K562 (cell line): ENCODE measurements at regions not wholly inside any gene's neighbourhood (a gene's known extent, or its start where the extent isn't known, plus 50 kb on each side); places are given as distances from the start of the nearest gene placed in this dataset.

Experiments
- ATAC-seq: fragments of 200-7000 bp; cut with Tn5 transposase; 3 replicates; pipeline ENCODE4 v1.9.1; 2020; ENCODE audit warnings: moderate library complexity
- BruUV-seq: library from RNA; stranded (reverse); fragments of 400-500 nt; replicated peaks from 2 replicates; lab custom pipeline; 2021; lab: Mats Ljungman, UMichigan
- CTCF ChIA-PET: fragments of 300-600 bp; formaldehyde crosslinking; extraction: SDS; loops from one replicate; lab custom pipeline; 2021; ENCODE audit warnings: low intra/inter-chr PET ratio; lab: Yijun Ruan, JAX
- POLR2A ChIA-PET: fragments of 300-600, 350-650 bp; sonication (Branson Sonifier 250); formaldehyde crosslinking; extraction: SDS; loops from one replicate; lab custom pipeline; 2021; ENCODE audit warnings: antibody characterized with exemption, inconsistent platforms; lab: Yijun Ruan, JAX
- DNase-seq, 4 experiments: peaks; one replicate each; pipeline versions ENCODE4 v3.0.0 to v3.0.0-alpha.2; 2011 to 2018; ENCODE audit warnings: low spot score in 3 of 4, mixed read lengths in 3 of 4; ENCODE audit errors: extremely low read depth in 1 of 4
- FAIRE-seq: peaks from 2 replicates; lab custom pipeline; 2011; peaks lifted over from hg19 to GRCh38; lab: Jason Lieb, UNC
- H2AFZ ChIP-seq: 2 replicates; pipeline ENCODE4 v1.6.0; 2011; ENCODE audit warnings: low read depth, low read length, control low read depth, inconsistent platforms
- H3K27ac ChIP-seq: fragments of 200-600 bp; 3 replicates; pipeline ENCODE4 v1.8.0; 2011; ENCODE audit warnings: low read depth, mild to moderate bottlenecking, control low read depth, inconsistent platforms, low read length, moderate library complexity, mixed read lengths; ENCODE audit errors: extremely low read depth
- H3K27me3 ChIP-seq, 2 experiments: fragments of 300-600 bp in 1 of 2; 2 replicates in 1 of 2; 3 replicates in 1 of 2; pipeline versions ENCODE4 v1.6.0 to v1.8.0; 2011; ENCODE audit warnings: inconsistent platforms in 2 of 2, low read length in 2 of 2, mild to moderate bottlenecking in 1 of 2, mixed read lengths in 1 of 2, moderate library complexity in 1 of 2; ENCODE audit not compliant: control insufficient read depth in 2 of 2, insufficient read depth in 2 of 2
- H3K36me3 ChIP-seq: fragments of 300-600 bp; 3 replicates; pipeline ENCODE4 v1.8.0; 2011; ENCODE audit warnings: mild to moderate bottlenecking, low read length, inconsistent platforms; ENCODE audit not compliant: control insufficient read depth, insufficient read depth
- H3K4me1 ChIP-seq, 2 experiments: fragments of 200-600 bp in 1 of 2; replicated peaks in 1 of 2; 2 replicates in 1 of 2; 3 replicates in 1 of 2; pipeline versions ENCODE4 v1.5.1 to v1.8.0; 2011; ENCODE audit warnings: inconsistent platforms in 2 of 2, low read length in 2 of 2, mild to moderate bottlenecking in 1 of 2, mixed read lengths in 1 of 2, moderate library complexity in 1 of 2; ENCODE audit not compliant: control insufficient read depth in 2 of 2, insufficient read depth in 2 of 2
- H3K4me2 ChIP-seq: 2 replicates; pipeline ENCODE4 v1.6.1; 2011; ENCODE audit warnings: low read length, control low read depth, inconsistent platforms, mixed read lengths; ENCODE audit not compliant: insufficient read depth
- H3K4me3 ChIP-seq: fragments of 200-600 bp; sonication (generic), shearing (Covaris generic); 2 replicates; pipeline ENCODE4 v1.5.1; 2016; ENCODE audit warnings: control low read depth, inconsistent platforms
- H3K79me2 ChIP-seq: fragments of 200-600 bp; 3 replicates; pipeline ENCODE4 v1.8.0; 2011; ENCODE audit warnings: low read length, inconsistent platforms; ENCODE audit not compliant: control insufficient read depth, insufficient read depth
- H3K9ac ChIP-seq, 2 experiments: 2 replicates each; pipeline versions ENCODE4 v1.6.0 to v1.6.1; 2011; ENCODE audit warnings: low read depth in 2 of 2, low read length in 2 of 2, control low read depth in 1 of 2, inconsistent platforms in 1 of 2, mild to moderate bottlenecking in 1 of 2, mixed read lengths in 1 of 2; ENCODE audit not compliant: insufficient read depth in 1 of 2
- H3K9me1 ChIP-seq: one replicate; pipeline ENCODE4 v1.6.0; 2011; ENCODE audit warnings: inconsistent platforms, mild to moderate bottlenecking, low read length, moderate library complexity; ENCODE audit not compliant: control insufficient read depth, insufficient read depth
- H3K9me3 ChIP-seq: replicated peaks from 2 replicates; pipeline ENCODE4 v1.5.1; 2011; ENCODE audit warnings: low read depth, low read length, inconsistent platforms; ENCODE audit not compliant: control insufficient read depth, insufficient read depth
- H4K20me1 ChIP-seq: replicated peaks from 2 replicates; pipeline ENCODE4 v1.6.1; 2011; ENCODE audit warnings: low read length, inconsistent platforms, mixed read lengths; ENCODE audit not compliant: control insufficient read depth, insufficient read depth
- ARID1B ChIP-seq: fragments of 450-650 bp; IDR thresholded peaks from 2 replicates; pipeline ENCODE4 v1.6.1; 2016; ENCODE audit warnings: antibody characterized with exemption, mild to moderate bottlenecking, inconsistent platforms
- ARID3A ChIP-seq: IDR thresholded peaks from 2 replicates; pipeline ENCODE4 v1.6.1; 2012; ENCODE audit warnings: low read depth, low read length, improper control_type of control experiment, borderline replicate concordance
- ATF7 ChIP-seq: fragments of 450-650 bp; IDR thresholded peaks from 2 replicates; pipeline ENCODE4 v1.7.1; 2014; ENCODE audit warnings: mild to moderate bottlenecking, moderate library complexity
- CHD1 ChIP-seq: fragments of 200-600 bp; sonication (generic); IDR thresholded peaks from one replicate; pipeline ENCODE4 v1.6.1; 2012; ENCODE audit warnings: mild to moderate bottlenecking, moderate library complexity, low read length, inconsistent platforms
- ELK3 ChIP-seq: fragments of 450-650 bp; formaldehyde crosslinking; IDR thresholded peaks from 2 replicates; pipeline ENCODE4 v1.4.0; 2020; ENCODE audit warnings: mild to moderate bottlenecking
- FOS ChIP-seq: IDR thresholded peaks from 3 replicates; pipeline ENCODE4 v1.6.1; 2011; ENCODE audit not compliant: insufficient read length; ENCODE audit errors: extremely low read depth
- GTF2E2 ChIP-seq: fragments of 200-800 bp; sonication (Bioruptor generic); IDR thresholded peaks from 2 replicates; pipeline ENCODE4 v1.6.1; 2016; ENCODE audit warnings: missing genetic modification characterization, missing compliant biosample characterization
- HCFC1 ChIP-seq: IDR thresholded peaks from 2 replicates; pipeline ENCODE4 v1.6.1; 2012; ENCODE audit warnings: low read depth, low read length, improper control_type of control experiment
- KDM5B ChIP-seq: fragments of 200-600 bp; sonication (generic); IDR thresholded peaks from 2 replicates; pipeline ENCODE4 v1.6.1; 2012; ENCODE audit warnings: low read depth, mild to moderate bottlenecking, moderate library complexity, low read length, control low read depth, inconsistent platforms; ENCODE audit not compliant: insufficient replicate concordance
- KLF6 ChIP-seq: fragments of 250-450 bp; sonication (Bioruptor Pico); IDR thresholded peaks from 2 replicates; pipeline ENCODE4 v1.4.0; 2020; ENCODE audit warnings: mild to moderate bottlenecking, moderate library complexity, borderline replicate concordance
- NBN ChIP-seq: fragments of 450-650 bp; IDR thresholded peaks from 2 replicates; pipeline ENCODE4 v1.6.1; 2016; ENCODE audit warnings: low read depth, mild to moderate bottlenecking
- TCF3 ChIP-seq: sonication (generic); formaldehyde crosslinking; IDR thresholded peaks from 2 replicates; pipeline ENCODE4 v1.4.0; 2020; ENCODE audit warnings: mild to moderate bottlenecking, missing genetic modification reagents
- ZFX ChIP-seq: sonication (generic); formaldehyde crosslinking; IDR thresholded peaks from 2 replicates; pipeline ENCODE4 v1.8.0; 2022; ENCODE audit warnings: mild to moderate bottlenecking, missing genetic modification reagents, moderate library complexity
- ZNF263 ChIP-seq: sonication (generic); formaldehyde crosslinking; IDR thresholded peaks from 2 replicates; pipeline ENCODE4 v1.8.0; 2022; ENCODE audit warnings: mild to moderate bottlenecking, missing genetic modification reagents, borderline replicate concordance
- ZNF280B ChIP-seq: fragments of 250-450 bp; sonication (Bioruptor Pico); IDR thresholded peaks from 2 replicates; pipeline ENCODE4 v1.5.1; 2021; ENCODE audit warnings: mild to moderate bottlenecking
- ZNF583 ChIP-seq: fragments of 250-450 bp; sonication (Bioruptor Pico); IDR thresholded peaks from 2 replicates; pipeline ENCODE4 v1.4.0; 2020
- ZSCAN29 ChIP-seq: fragments of 450-650 bp; IDR thresholded peaks from 2 replicates; pipeline ENCODE4 v1.6.1; 2017
- WGBS: fragments of 100-300 bp; shearing (Covaris generic); methylation state at CpG from one replicate; pipeline ENCODE4 v1.1.6; 2016; ENCODE audit warnings: low coverage, mixed read lengths; ENCODE audit not compliant: insufficient coverage; ENCODE audit errors: missing lambda C conversion rate; 5-methylcytosine and 5-hydroxymethylcytosine counted together
- in situ Hi-C: fragments of 300-500 bp; cut with MboI; formaldehyde crosslinking; loops from 4 replicates; pipeline ENCODE4 v1.15.0; 2018; ENCODE audit warnings: inconsistent platforms, mixed read lengths
- intact Hi-C: fragments of 100-400 bp; cut with micrococcal nuclease; formaldehyde crosslinking; loops from 2 replicates; pipeline ENCODE4 v1.14.2; 2022

- TF ChIP-seq ARID1B, result no peak
These were observed 244.1 kb downstream of the LPIN1 start (continued) for GRCh38 chr2:11990576-11990975.

GRCh38 chr2:11993749-11994148 lies 247.3 kb downstream of the LPIN1 start:
- in situ Hi-C loops (no loop called here), intact Hi-C loops (no loop called here)
- Histone ChIP-seq H3K9me1 (no peaks in the 10 kb centered on the region), H3K9me3 (no peaks in the 10 kb centered on the region), H3K36me3 (no peaks in the 10 kb centered on the region), H3K79me2 (no peaks in the 10 kb centered on the region), H3K4me2 (no peak overlapping the region), H3K4me1 (peaks cover 0 to 4% of the 10 kb centered on the region in 2 experiments; a peak in 3 of 5 replicates), H3K9ac (no peak overlapping the region), H3K27me3 (no peaks in the 10 kb centered on the region), H4K20me1 (no peaks in the 10 kb centered on the region), H3K27ac (no peak overlapping the region), H3K4me3 (no peak overlapping the region), H2AFZ (no peak overlapping the region)
- BruUV-seq, result no TSS peak
- POLR2A ChIA-PET, result interaction anchor here (0.6 to 0.8 kb wide), 2 partner anchors 12 to 165 kb away, joined by 3 to 5 read pairs; no protein-coding TSS in a partner anchor
- CTCF ChIA-PET, result no interaction called here
- FAIRE-seq (peak; percentile 68), ATAC-seq (peak; percentile 36; the same call in 2 of the 3 replicates), DNase-seq (peak; percentile 19 to 30 (median 24))
- WGBS, result 13% methylated on average over 1 of the region's 1 CpG
- TF ChIP-seq ZFX (CRISPR knock-in tag) (no peak), NBN (no peak), KLF6 (CRISPR knock-in tag) (no peak), ATF7 (no peak), ZNF280B (no peak), ZNF583 (no peak), GTF2E2 (tag) (no peak), FOS (peak; percentile 25), ARID3A (no peak), ZSCAN29 (no peak), KDM5B (no peak), TCF3 (peak; percentile 73), ZNF263 (CRISPR knock-in tag) (no peak), HCFC1 (no peak), ELK3 (no peak), CHD1 (no peak)
